Activated effector memory CD4-positive, alpha-beta T cell treated with Interleukin-2 at 50 U/mL for 16 hours (primary cell): ENCODE measurements at regions not wholly inside any gene's neighbourhood (a gene's known extent, or its start where the extent isn't known, plus 50 kb on each side); places are given as distances from the start of the nearest gene placed in this dataset.

Experiments
- DNase-seq: peaks from one replicate; pipeline ENCODE4 v3.0.0-alpha.2; 2020

- no peak for DNase-seq
Observed at GRCh38 chr5:34570721-34571676, 85.1 kb upstream of the RAI14 start.

- no peak for DNase-seq
Observed at GRCh38 chr5:34571677-34572041, 84.5 kb upstream of the RAI14 start.

GRCh38 chr5:34574936-34575467 lies 81.1 kb upstream of the RAI14 start:
- DNase-seq: no peak

DNA sequence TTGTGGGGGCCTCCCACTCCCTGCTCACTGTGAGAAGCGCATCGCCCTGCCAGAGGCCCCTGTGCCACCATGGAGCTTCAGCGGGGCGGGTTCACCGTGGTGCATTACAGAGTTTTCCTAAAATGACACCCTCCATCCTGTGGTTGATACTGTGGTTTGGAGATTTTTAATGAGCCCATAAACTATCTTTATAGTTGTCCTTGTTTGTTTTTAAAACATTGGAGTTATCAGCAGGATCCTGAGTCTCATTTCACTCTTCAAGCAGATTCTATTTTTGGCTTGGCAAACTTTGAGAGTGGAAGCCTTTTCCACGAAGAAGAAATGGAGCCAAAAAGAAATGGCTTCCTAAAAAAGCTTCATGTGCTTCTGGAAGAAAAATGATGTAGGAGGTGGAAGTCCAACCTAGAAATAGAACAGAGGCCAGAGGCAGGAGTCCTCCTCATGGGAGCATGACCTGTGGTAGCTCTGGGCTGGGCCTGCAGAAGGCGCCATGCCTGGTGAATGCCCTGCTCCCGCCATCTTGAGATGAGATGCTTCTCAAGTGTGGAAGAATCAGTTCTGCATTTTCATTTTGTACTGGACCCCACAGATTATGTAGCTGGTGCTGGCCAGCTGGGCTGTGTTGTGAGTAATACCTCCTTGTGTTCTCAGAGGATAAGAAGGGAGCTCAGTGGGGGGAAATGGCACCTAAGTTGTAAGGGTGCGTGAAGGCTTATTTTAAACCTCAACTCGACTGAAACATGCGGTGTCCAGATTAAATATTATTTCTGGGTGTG lies 79.0 kb upstream of the RAI14 start:
- DNase-seq: no peak

- no peak for DNase-seq
Observed at GRCh38 chr5:34578962-34579361, 77.2 kb upstream of the RAI14 start.

DNA sequence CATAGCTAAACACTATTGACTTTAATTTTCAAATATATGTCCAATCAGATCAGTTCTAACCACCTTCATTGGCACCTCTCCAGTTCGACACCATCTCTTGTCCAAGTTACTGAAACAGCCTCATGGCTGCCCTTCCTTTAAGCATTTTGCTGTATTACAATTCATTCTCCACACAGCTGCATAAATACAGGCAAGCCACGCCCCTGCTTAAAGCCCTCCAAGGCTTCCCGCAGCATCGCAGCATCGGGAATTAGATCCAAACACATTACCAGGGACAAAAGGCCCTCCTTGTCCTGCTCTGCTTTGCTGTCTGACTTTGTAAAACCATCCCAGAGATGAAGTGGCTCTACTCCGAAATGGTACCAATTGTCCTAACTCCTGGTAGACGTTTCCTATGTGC lies 75.1 kb upstream of the RAI14 start:
- no peak for DNase-seq

DNA sequence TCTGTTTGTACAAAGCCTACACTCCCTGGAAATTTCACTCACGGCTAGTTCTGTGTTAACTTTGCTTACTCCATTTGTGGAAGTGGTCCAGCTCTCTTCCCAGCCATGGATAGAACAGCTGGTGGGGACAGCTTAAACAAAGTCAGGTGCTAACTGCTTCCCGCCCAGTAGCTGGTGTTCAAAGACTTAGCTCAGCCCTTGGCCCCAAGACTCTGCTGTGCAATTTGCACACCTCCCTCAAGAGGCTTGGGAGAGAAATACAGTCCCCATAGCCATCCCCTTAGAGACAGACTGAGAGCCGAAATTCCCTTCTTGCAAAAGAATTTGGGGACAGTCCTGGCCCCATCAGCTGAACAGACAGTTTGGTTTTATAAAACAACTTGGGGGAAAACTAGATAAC lies 73.8 kb upstream of the RAI14 start:
- DNase-seq: no peak

DNA sequence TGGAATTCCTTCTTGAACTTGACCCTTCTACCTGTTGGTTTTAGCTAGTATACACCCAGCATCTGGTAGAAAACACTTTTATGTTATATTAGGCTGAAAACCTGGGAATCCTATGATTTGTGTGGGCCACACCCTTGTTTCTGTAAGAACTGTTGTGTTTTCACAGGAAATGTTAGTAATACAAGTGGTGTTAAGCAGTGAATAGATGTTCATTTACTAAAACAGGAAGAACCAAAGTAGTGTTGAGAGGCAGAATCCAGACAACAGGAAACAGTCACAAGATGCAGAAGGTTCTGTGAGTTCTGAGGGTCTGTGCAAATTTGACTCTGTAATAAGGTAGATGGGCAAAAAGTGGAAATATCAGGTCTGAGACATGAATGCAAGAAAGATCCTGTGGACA lies 73.0 kb upstream of the RAI14 start:
- DNase-seq: no peak

- no peak for DNase-seq
Observed at GRCh38 chr5:34584165-34584564, 72.0 kb upstream of the RAI14 start.

- no peak for DNase-seq
Observed at GRCh38 chr5:34585601-34586104, 70.5 kb upstream of the RAI14 start.

DNA sequence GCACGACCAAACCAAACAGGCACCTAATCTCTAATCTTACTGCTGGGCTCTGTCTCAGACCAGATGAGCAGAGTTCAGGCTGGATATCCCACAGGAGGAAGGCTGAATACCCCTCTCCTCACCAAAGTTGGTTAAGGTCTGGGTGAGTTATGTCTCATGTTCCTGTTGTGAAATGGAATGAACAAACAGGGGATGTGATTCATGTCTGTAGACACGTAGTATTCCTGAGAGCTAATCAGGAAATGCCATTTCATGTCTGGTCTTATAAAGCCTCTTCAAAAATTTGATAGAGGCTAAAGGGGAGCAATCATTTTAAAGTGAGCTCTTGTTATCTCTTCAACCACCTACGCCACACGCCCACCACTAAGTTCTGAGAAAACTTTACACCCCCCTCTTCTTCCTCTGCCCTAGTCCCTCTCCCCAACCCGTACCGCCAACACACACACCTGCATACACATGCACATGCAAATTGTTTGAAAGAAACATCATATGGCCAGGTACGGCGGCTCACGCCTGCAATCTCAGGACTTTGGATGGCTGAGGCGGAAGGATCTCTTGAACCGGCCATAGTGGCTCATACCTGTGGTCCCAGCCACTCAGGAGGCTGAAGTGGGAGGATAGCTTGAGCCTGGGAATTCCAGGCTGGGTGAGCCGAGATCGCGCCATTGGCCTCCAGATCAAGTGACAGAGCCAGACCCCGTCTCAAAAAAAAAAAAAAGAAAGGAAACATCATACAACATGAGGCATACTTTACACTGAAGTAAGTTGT lies 69.8 kb upstream of the RAI14 start:
- no peak for DNase-seq

DNA sequence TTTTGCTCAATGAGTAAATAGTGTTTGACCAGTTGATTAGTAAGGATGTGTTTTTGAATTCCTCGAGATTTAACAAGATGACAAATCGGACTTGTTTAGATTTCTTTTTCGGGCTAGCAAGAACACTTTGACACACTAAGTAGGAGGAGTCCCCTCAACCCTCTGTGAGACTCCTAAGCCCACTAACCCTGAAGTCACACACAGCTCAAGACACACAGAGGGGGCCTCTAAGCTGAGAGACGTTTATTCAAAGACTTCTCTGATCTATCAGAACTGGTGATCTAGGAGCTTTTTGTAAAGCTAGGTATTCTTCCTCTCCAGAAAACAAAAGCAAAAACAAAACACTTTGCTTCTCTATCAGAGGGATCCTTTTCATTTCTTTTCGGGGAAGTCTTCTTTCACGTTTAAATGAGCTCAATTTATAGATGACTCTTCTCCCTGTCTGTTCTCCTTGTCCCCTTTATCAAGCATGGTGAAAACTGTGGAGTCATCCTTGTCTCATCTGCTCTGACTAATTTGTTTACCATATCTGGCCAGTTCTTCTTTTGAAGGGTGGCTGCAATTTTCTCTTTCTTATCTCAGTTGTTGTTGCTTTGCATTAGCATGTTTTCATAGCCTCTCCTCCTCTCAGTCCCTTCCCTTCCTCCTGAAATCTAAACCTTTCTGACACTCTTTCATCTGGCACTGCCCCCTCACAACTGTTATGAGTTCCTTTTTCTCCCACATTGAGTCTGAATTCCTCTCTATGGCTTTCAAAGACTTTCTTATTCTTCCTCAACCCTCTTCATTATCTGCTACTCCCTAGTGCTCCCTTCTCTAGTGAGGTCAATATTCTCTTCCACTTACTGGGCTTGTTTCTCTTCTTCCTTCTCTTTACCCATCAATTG lies 68.5 kb upstream of the RAI14 start:
- no peak for DNase-seq

- DNase-seq: no peak
Observed at GRCh38 chr5:34589832-34590231, 66.3 kb upstream of the RAI14 start.

- DNase-seq: no peak
Observed at GRCh38 chr5:34591723-34592122, 64.4 kb upstream of the RAI14 start.

- DNase-seq: no peak
Observed at GRCh38 chr5:34597034-34598027, 58.8 kb upstream of the RAI14 start.

- DNase-seq: no peak
Observed at GRCh38 chr5:34598177-34598794, 57.8 kb upstream of the RAI14 start.

- DNase-seq: no peak
Observed at GRCh38 chr5:34599471-34600117, 56.5 kb upstream of the RAI14 start.

- DNase-seq: no peak
Observed at GRCh38 chr5:34600118-34600493, 56.0 kb upstream of the RAI14 start.

DNA sequence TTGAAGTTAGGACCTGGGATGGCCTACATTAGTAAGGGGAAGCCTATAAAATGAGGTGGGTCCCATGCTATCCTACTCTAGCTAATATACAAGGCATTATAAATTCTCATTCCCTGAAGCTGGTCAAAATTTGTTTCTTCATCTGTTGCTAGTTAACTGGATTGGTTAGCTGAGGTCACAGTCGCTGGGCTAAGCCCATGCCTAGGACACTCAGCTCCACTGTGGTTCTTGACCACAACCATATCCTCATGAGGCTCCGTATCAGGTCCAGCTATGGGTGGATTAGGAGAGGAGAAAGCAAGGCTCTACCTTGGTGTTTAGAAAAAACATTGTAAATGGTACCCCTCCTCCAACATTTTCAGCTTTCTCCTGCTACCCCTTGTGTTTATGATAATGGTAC lies 52.8 kb upstream of the RAI14 start:
- DNase-seq: no peak
